PC-9 (cell line): ENCODE measurements at regions not wholly inside any gene's neighbourhood (a gene's known extent, or its start where the extent isn't known, plus 50 kb on each side); places are given as distances from the start of the nearest gene placed in this dataset.

Experiments used
- CTCF ChIP-seq: fragments of 200-600 bp; sonication (generic); conservative IDR thresholded peaks from 2 replicates; pipeline ENCODE4 v1.6.1; 2017; ENCODE audit warnings: mixed run types, antibody characterized with exemption, mild to moderate bottlenecking, moderate library complexity
- EZH2 ChIP-seq: fragments of 200-600 bp; sonication (generic); IDR thresholded peaks from 2 replicates; pipeline ENCODE4 v1.8.0; 2017; ENCODE audit warnings: antibody characterized with exemption, low read depth

GRCh38 chr12:124230117-124230757, 64.7 kb upstream of the RFLNA start:
- TF ChIP-seq CTCF: no peak
- no peak for TF ChIP-seq EZH2
